Astrocyte (in vitro differentiated cells and primary cell): ENCODE measurements at regions not wholly inside any gene's neighbourhood (a gene's known extent, or its start where the extent isn't known, plus 50 kb on each side); places are given as distances from the start of the nearest gene placed in this dataset.
A peak's percentile ranks its signal among the peaks of the same experiment; 100 is the strongest.

ENCODE experiments used
- DNase-seq: peaks from one replicate; pipeline ENCODE4 v3.0.0-alpha.2; 2010; ENCODE audit warnings: low read depth
- FAIRE-seq: peaks from 2 replicates; lab custom pipeline; 2011; peaks lifted over from hg19 to GRCh38; lab: Jason Lieb, UNC
- H2AFZ ChIP-seq: 2 replicates; pipeline ENCODE4 v1.6.0; 2012; ENCODE audit warnings: low read depth, low read length, inconsistent platforms
- H3K27ac ChIP-seq: 2 replicates; pipeline ENCODE4 v1.5.1; 2011; ENCODE audit warnings: low read depth, low read length, inconsistent platforms
- H3K27me3 ChIP-seq: 2 replicates; pipeline ENCODE4 v1.6.0; 2011; ENCODE audit warnings: low read length, inconsistent platforms; ENCODE audit not compliant: insufficient read depth
- H3K36me3 ChIP-seq: 2 replicates; pipeline ENCODE4 v1.5.1; 2011; ENCODE audit warnings: low read length, inconsistent platforms; ENCODE audit not compliant: insufficient read depth
- H3K4me1 ChIP-seq: 2 replicates; pipeline ENCODE4 v1.5.1; 2011; ENCODE audit warnings: low read length, inconsistent platforms; ENCODE audit not compliant: insufficient read depth
- H3K4me2 ChIP-seq: 2 replicates; pipeline ENCODE4 v1.6.0; 2012; ENCODE audit warnings: low read length, inconsistent platforms
- H3K4me3 ChIP-seq: 2 replicates; pipeline ENCODE4 v1.5.1; 2011; ENCODE audit warnings: low read depth, mild to moderate bottlenecking, low read length, inconsistent platforms; ENCODE audit not compliant: insufficient read depth
- H3K79me2 ChIP-seq: 2 replicates; pipeline ENCODE4 v1.6.0; 2012; ENCODE audit warnings: mild to moderate bottlenecking, low read length, inconsistent platforms; ENCODE audit not compliant: insufficient read depth
- H3K9ac ChIP-seq: 2 replicates; pipeline ENCODE4 v1.6.0; 2012; ENCODE audit warnings: mild to moderate bottlenecking, low read length, inconsistent platforms
- H3K9me3 ChIP-seq: 2 replicates; pipeline ENCODE4 v1.5.1; 2012; ENCODE audit warnings: low read depth, mild to moderate bottlenecking, low read length, inconsistent platforms; ENCODE audit not compliant: insufficient read depth
- H4K20me1 ChIP-seq: 2 replicates; pipeline ENCODE4 v1.6.0; 2012; ENCODE audit warnings: low read length, inconsistent platforms; ENCODE audit not compliant: insufficient read depth
- H3K27ac Mint-ChIP-seq: one replicate; pipeline ENCODE4 v1.8.0; 2021; ENCODE audit warnings: mild to moderate bottlenecking, mixed read lengths; ENCODE audit not compliant: unreplicated experiment
- H3K27me3 Mint-ChIP-seq: one replicate; pipeline ENCODE4 v1.8.0; 2021; ENCODE audit warnings: low read depth, mixed read lengths; ENCODE audit not compliant: unreplicated experiment
- H3K36me3 Mint-ChIP-seq: one replicate; pipeline ENCODE4 v1.8.0; 2021; ENCODE audit warnings: low read depth, mixed read lengths; ENCODE audit not compliant: unreplicated experiment
- H3K4me1 Mint-ChIP-seq: one replicate; pipeline ENCODE4 v1.8.0; 2021; ENCODE audit warnings: low read depth, mixed read lengths; ENCODE audit not compliant: unreplicated experiment
- H3K4me3 Mint-ChIP-seq: one replicate; pipeline ENCODE4 v1.8.0; 2021; ENCODE audit warnings: mild to moderate bottlenecking, moderate library complexity, mixed read lengths; ENCODE audit not compliant: unreplicated experiment
- H3K9me3 Mint-ChIP-seq: one replicate; pipeline ENCODE4 v1.8.0; 2021; ENCODE audit warnings: mild to moderate bottlenecking, mixed read lengths; ENCODE audit not compliant: unreplicated experiment
- CTCF ChIP-seq: IDR thresholded peaks from 2 replicates; pipeline ENCODE4 v1.5.1; 2011; ENCODE audit warnings: low read depth, mild to moderate bottlenecking, inconsistent platforms, low read length, moderate library complexity; ENCODE audit not compliant: insufficient read depth
- EZH2 ChIP-seq: IDR thresholded peaks from 2 replicates; pipeline ENCODE4 v1.6.1; 2012; ENCODE audit warnings: mild to moderate bottlenecking, low read length, inconsistent platforms; ENCODE audit not compliant: insufficient read depth

DNA sequence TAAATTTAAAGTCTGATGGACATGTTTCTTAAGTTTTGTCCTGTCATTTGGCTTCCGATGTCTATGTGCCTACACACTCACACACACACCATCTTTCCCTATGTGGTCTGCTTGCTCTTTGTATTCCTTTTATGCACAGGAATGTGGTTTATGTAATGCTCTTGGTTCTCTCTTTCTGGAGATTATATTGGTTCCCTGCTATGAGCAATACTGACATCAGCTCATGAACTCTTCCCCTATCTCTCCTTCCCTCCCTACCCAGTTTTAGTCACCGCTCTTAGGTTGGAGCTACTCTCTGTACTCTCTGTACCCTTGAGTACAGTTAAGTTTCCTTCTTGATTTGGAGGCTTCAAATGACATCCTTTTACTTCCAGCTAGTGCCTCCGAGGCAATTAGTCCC is 77.9 kb upstream of the MVB12B start:
- H3K4me2 ChIP-seq: peak overlapping the region; percentile 77
- peak; percentile 97 for DNase-seq

GRCh38 chr9:126261584-126262356 is 64.9 kb upstream of the MVB12B start:
- Mint-ChIP-seq H3K27me3 (peaks cover 2% of the 10 kb centered on the region), H3K27ac (no peak overlapping the region), H3K4me3 (no peak overlapping the region), H3K36me3 (no peaks in the 10 kb centered on the region), H3K9me3 (no peaks in the 10 kb centered on the region), H3K4me1 (no peaks in the 10 kb centered on the region)
- Histone ChIP-seq H2AFZ (no peak overlapping the region), H3K27me3 (peaks cover 31% of the 10 kb centered on the region), H3K79me2 (no peaks in the 10 kb centered on the region), H3K36me3 (no peaks in the 10 kb centered on the region), H4K20me1 (no peaks in the 10 kb centered on the region), H3K9me3 (no peaks in the 10 kb centered on the region), H3K4me3 (no peak overlapping the region), H3K4me1 (no peaks in the 10 kb centered on the region), H3K9ac (no peak overlapping the region), H3K4me2 (no peak overlapping the region), H3K27ac (no peak overlapping the region)
- FAIRE-seq (no peak), DNase-seq (no peak)
- no peak for TF ChIP-seq EZH2
- TF ChIP-seq CTCF: no peak

More for the DNA sequence above, 77.9 kb upstream of the MVB12B start:
- no peaks in the 10 kb centered on the region for H3K36me3 ChIP-seq
- peaks cover 24% of the 10 kb centered on the region for H3K9me3 Mint-ChIP-seq
- no peaks in the 10 kb centered on the region for H3K27me3 Mint-ChIP-seq
- no peaks in the 10 kb centered on the region for H3K36me3 Mint-ChIP-seq
- H3K4me3 Mint-ChIP-seq: no peak overlapping the region
- H3K9ac ChIP-seq: peak overlapping the region; percentile 56
- H2AFZ ChIP-seq: peak overlapping the region; percentile 85
- TF ChIP-seq CTCF (no peak), EZH2 (no peak)
- peak overlapping the region; percentile 31 for H3K4me3 ChIP-seq
- peak; percentile 98 for FAIRE-seq
- H3K4me1 ChIP-seq: peaks cover 5% of the 10 kb centered on the region
- H4K20me1 ChIP-seq: no peaks in the 10 kb centered on the region
- no peaks in the 10 kb centered on the region for H3K27me3 ChIP-seq
- peaks cover 5% of the 10 kb centered on the region for H3K4me1 Mint-ChIP-seq
- H3K9me3 ChIP-seq: peaks cover 2% of the 10 kb centered on the region
- H3K79me2 ChIP-seq: no peaks in the 10 kb centered on the region
- H3K27ac ChIP-seq: peak overlapping the region; percentile 68
- H3K27ac Mint-ChIP-seq: peak overlapping the region; percentile 86

- peaks cover 2% of the 10 kb centered on the region for H3K27me3 Mint-ChIP-seq
- Histone ChIP-seq H3K27ac (no peak overlapping the region), H3K9me3 (no peaks in the 10 kb centered on the region), H3K9ac (no peak overlapping the region), H3K4me3 (no peak overlapping the region), H3K4me1 (no peaks in the 10 kb centered on the region), H3K27me3 (peaks cover 29% of the 10 kb centered on the region), H3K79me2 (no peaks in the 10 kb centered on the region), H4K20me1 (no peaks in the 10 kb centered on the region), H3K36me3 (no peaks in the 10 kb centered on the region), H2AFZ (no peak overlapping the region), H3K4me2 (no peak overlapping the region)
- no peaks in the 10 kb centered on the region for H3K9me3 Mint-ChIP-seq
- H3K36me3 Mint-ChIP-seq: no peaks in the 10 kb centered on the region
- TF ChIP-seq CTCF (no peak), EZH2 (no peak)
- FAIRE-seq: no peak
- H3K27ac Mint-ChIP-seq: no peak overlapping the region
- H3K4me3 Mint-ChIP-seq: no peak overlapping the region
- no peak for DNase-seq
- no peaks in the 10 kb centered on the region for H3K4me1 Mint-ChIP-seq
These were observed 63.9 kb upstream of the MVB12B start for GRCh38 chr9:126262738-126263137.
